Caco-2 (cell line): ENCODE measurements at regions not wholly inside any gene's neighbourhood (a gene's known extent, or its start where the extent isn't known, plus 50 kb on each side); places are given as distances from the start of the nearest gene placed in this dataset.

Experiments
- BruUV-seq: library from RNA; stranded (reverse); fragments of 400-500 nt; replicated peaks from 2 replicates; lab custom pipeline; 2021; lab: Mats Ljungman, UMichigan
- CTCF ChIA-PET: fragments of 300-600 bp; sonication (Branson Sonifier 250); formaldehyde crosslinking; loops from one replicate; lab custom pipeline; 2022; ENCODE audit warnings: antibody characterized with exemption; lab: Charles Lee
- POLR2A ChIA-PET: fragments of 300-600 bp; sonication (Branson Sonifier 250); formaldehyde crosslinking; loops from one replicate; lab custom pipeline; 2022; ENCODE audit warnings: antibody characterized with exemption; lab: Charles Lee
- DNase-seq, 2 experiments: peaks; one replicate each; pipeline versions ENCODE4 v3.0.0 to v3.0.0-alpha.2; 2020 to 2022
- H3K27me3 ChIP-seq: replicated peaks from 2 replicates; pipeline ENCODE4 v1.6.0; 2011; ENCODE audit warnings: low read length; ENCODE audit not compliant: control insufficient read depth, insufficient read depth
- H3K36me3 ChIP-seq: 2 replicates; pipeline ENCODE4 v1.5.1; 2011; ENCODE audit warnings: low read length; ENCODE audit not compliant: control insufficient read depth, insufficient read depth
- H3K4me1 ChIP-seq: fragments of 250-450 bp; sonication (Bioruptor Pico); 2 replicates; pipeline ENCODE4 v1.5.1; 2020; ENCODE audit warnings: mild to moderate bottlenecking
- H3K4me3 ChIP-seq: 2 replicates; pipeline ENCODE4 v1.5.1; 2011; ENCODE audit warnings: low read depth, mild to moderate bottlenecking, control low read depth, low read length
- H3K9me3 ChIP-seq: fragments of 250-450 bp; sonication (Bioruptor Pico); 2 replicates; pipeline ENCODE4 v1.5.1; 2020; ENCODE audit warnings: mild to moderate bottlenecking, moderate library complexity
- H3K27ac Mint-ChIP-seq: one replicate; pipeline ENCODE4 v1.8.0; 2022; ENCODE audit warnings: mixed read lengths; ENCODE audit not compliant: unreplicated experiment
- H3K27me3 Mint-ChIP-seq: one replicate; pipeline ENCODE4 v1.8.0; 2022; ENCODE audit warnings: mixed read lengths; ENCODE audit not compliant: insufficient read depth, unreplicated experiment
- H3K36me3 Mint-ChIP-seq: one replicate; pipeline ENCODE4 v1.8.0; 2022; ENCODE audit warnings: mild to moderate bottlenecking, mixed read lengths; ENCODE audit not compliant: insufficient read depth, unreplicated experiment
- H3K4me1 Mint-ChIP-seq: one replicate; pipeline ENCODE4 v1.8.0; 2022; ENCODE audit warnings: low read depth, mixed read lengths; ENCODE audit not compliant: unreplicated experiment
- H3K4me3 Mint-ChIP-seq: one replicate; pipeline ENCODE4 v1.8.0; 2022; ENCODE audit warnings: mild to moderate bottlenecking, moderate library complexity, mixed read lengths; ENCODE audit not compliant: unreplicated experiment
- H3K9me3 Mint-ChIP-seq: one replicate; pipeline ENCODE4 v1.8.0; 2022; ENCODE audit warnings: mixed read lengths; ENCODE audit not compliant: unreplicated experiment
- CTCF ChIP-seq, 2 experiments: fragments of 200-600 bp in 1 of 2; IDR thresholded peaks; 1 replicate in 1 of 2; 2 replicates in 1 of 2; pipeline versions ENCODE4 v1.5.1 to v1.8.0; 2011 to 2022; ENCODE audit warnings: antibody characterized with exemption in 1 of 2, control low read depth in 1 of 2, inconsistent platforms in 1 of 2, low read depth in 1 of 2, low read length in 1 of 2, mild to moderate bottlenecking in 1 of 2, moderate library complexity in 1 of 2; ENCODE audit not compliant: insufficient read depth in 1 of 2, severe bottlenecking in 1 of 2, unreplicated experiment in 1 of 2
- intact Hi-C: fragments of 100-400 bp; cut with micrococcal nuclease; formaldehyde crosslinking; loops from one replicate; pipeline ENCODE4 v1.10.0; 2022; ENCODE audit not compliant: unreplicated experiment

GRCh38 chr2:83960371-83960770, 498.7 kb downstream of the SUCLG1 start:
- POLR2A ChIA-PET = no interaction called here
- no TSS peak for BruUV-seq
- Histone ChIP-seq H3K4me3 (no peak overlapping the region), H3K36me3 (no peaks in the 10 kb centered on the region), H3K9me3 (no peaks in the 10 kb centered on the region), H3K4me1 (no peaks in the 10 kb centered on the region), H3K27me3 (no peaks in the 10 kb centered on the region)
- CTCF ChIA-PET = interaction anchor here (0.6 kb wide), 1 partner anchor 60 kb away, joined by 3 read pairs; no protein-coding TSS in a partner anchor
- Mint-ChIP-seq H3K36me3 (no peaks in the 10 kb centered on the region), H3K27me3 (no peaks in the 10 kb centered on the region), H3K27ac (no peak overlapping the region), H3K4me1 (no peaks in the 10 kb centered on the region), H3K9me3 (no peaks in the 10 kb centered on the region), H3K4me3 (no peak overlapping the region)
- DNase-seq = no peak
- intact Hi-C loops = no loop called here
- no peak for TF ChIP-seq CTCF (IDR thresholded peaks at IDR 0.05; ENCODE audit: insufficient read depth in 1 of 2, low read depth in 1 of 2, low read length in 1 of 2, severe bottlenecking in 1 of 2, unreplicated experiment in 1 of 2)

- H3K4me1 Mint-ChIP-seq = no peaks in the 10 kb centered on the region
- POLR2A ChIA-PET = no interaction called here
- no peaks in the 10 kb centered on the region for H3K9me3 Mint-ChIP-seq
- Histone ChIP-seq H3K4me3 (no peak overlapping the region), H3K27me3 (no peaks in the 10 kb centered on the region), H3K36me3 (no peaks in the 10 kb centered on the region), H3K9me3 (no peaks in the 10 kb centered on the region), H3K4me1 (no peaks in the 10 kb centered on the region)
- no peak overlapping the region for H3K27ac Mint-ChIP-seq
- H3K27me3 Mint-ChIP-seq = no peaks in the 10 kb centered on the region
- BruUV-seq = no TSS peak
- no peak overlapping the region for H3K4me3 Mint-ChIP-seq
- TF ChIP-seq CTCF (IDR thresholded peaks at IDR 0.05; ENCODE audit: insufficient read depth in 1 of 2, low read depth in 1 of 2, low read length in 1 of 2, severe bottlenecking in 1 of 2, unreplicated experiment in 1 of 2) = no peak
- CTCF ChIA-PET = no interaction called here
- DNase-seq = no peak
- no peaks in the 10 kb centered on the region for H3K36me3 Mint-ChIP-seq
- intact Hi-C loops = no loop called here
Measured at GRCh38 chr2:83959266-83959665, 499.8 kb downstream of the SUCLG1 start.

GRCh38 chr2:83956991-83957390, 502.1 kb downstream of the SUCLG1 start:
- POLR2A ChIA-PET = no interaction called here
- H3K4me3 ChIP-seq = no peak overlapping the region
- no peak for TF ChIP-seq CTCF (IDR thresholded peaks at IDR 0.05; ENCODE audit: insufficient read depth in 1 of 2, low read depth in 1 of 2, low read length in 1 of 2, severe bottlenecking in 1 of 2, unreplicated experiment in 1 of 2)
- no TSS peak for BruUV-seq
- Mint-ChIP-seq H3K27ac (no peak overlapping the region), H3K4me1 (peaks cover 4% of the 10 kb centered on the region), H3K36me3 (no peaks in the 10 kb centered on the region), H3K27me3 (no peaks in the 10 kb centered on the region), H3K9me3 (no peaks in the 10 kb centered on the region), H3K4me3 (no peak overlapping the region)
- DNase-seq = no peak
- no peaks in the 10 kb centered on the region for H3K4me1 ChIP-seq
- intact Hi-C loops = no loop called here
- CTCF ChIA-PET = no interaction called here
- H3K36me3 ChIP-seq = no peaks in the 10 kb centered on the region
- no peaks in the 10 kb centered on the region for H3K9me3 ChIP-seq
- no peaks in the 10 kb centered on the region for H3K27me3 ChIP-seq
